ENCODE measurements at regions not wholly inside any gene's neighbourhood (a gene's known extent, or its start where the extent isn't known, plus 50 kb on each side); places are given as distances from the start of the nearest gene placed in this dataset.
"Not testable (repeated sequence)": the region's sequence is repeated elsewhere in the genome, so short reads cannot be mapped to it uniquely, and the experiment has no call there.

GRCh38 chr15:32518976-32519375 is 63.5 kb upstream of the GOLGA8O start:
- not testable (repeated sequence) for TF ChIP-seq YY1 (IDR thresholded peaks at IDR 0.05; ENCODE audit: insufficient read depth, insufficient read length); ZNF274 (IDR thresholded peaks at IDR 0.05; ENCODE audit: low read depth, low read length)
